Tibial artery (tissue), 4 donors: ENCODE measurements at regions not wholly inside any gene's neighbourhood (a gene's known extent, or its start where the extent isn't known, plus 50 kb on each side); places are given as distances from the start of the nearest gene placed in this dataset.

ENCODE experiments used
- DNase-seq, 2 donors: peaks; one replicate each; pipeline ENCODE4 v3.0.0-alpha.2; 2019
- H3K27ac ChIP-seq, 2 donors: fragments of 200-600 bp; sonication (generic) in 1 of 2; 1 replicate in 1 of 2; 2 replicates in 1 of 2; pipeline ENCODE4 v1.5.1; 2018 to 2019; ENCODE audit warnings: mild to moderate bottlenecking in 1 of 2
- H3K27me3 ChIP-seq, 2 donors: fragments of 200-600 bp; sonication (generic) in 1 of 2; one replicate each; pipeline versions ENCODE4 v1.5.1 to v1.6.0; 2016 to 2019
- H3K36me3 ChIP-seq, 3 donors: fragments of 200-600 bp; sonication (generic) in 2 of 3; one replicate each; pipeline ENCODE4 v1.5.1; 2016 to 2019; ENCODE audit warnings: mild to moderate bottlenecking in 2 of 3
- H3K4me1 ChIP-seq, 4 donors: fragments of 200-600 bp; sonication (generic) in 2 of 4; 1 replicate in 3 of 4; 2 replicates in 1 of 4; pipeline ENCODE4 v1.5.1; 2016 to 2019
- H3K4me3 ChIP-seq, 2 donors: fragments of 200-600 bp; sonication (generic) in 1 of 2; 1 replicate in 1 of 2; 2 replicates in 1 of 2; pipeline ENCODE4 v1.5.1; 2018 to 2019; ENCODE audit warnings: mild to moderate bottlenecking in 2 of 2
- H3K9me3 ChIP-seq, 3 donors: fragments of 200-600 bp; sonication (generic) in 1 of 3; one replicate each; pipeline ENCODE4 v1.5.1; 2016 to 2019
- intact Hi-C: fragments of 100-400 bp; cut with DNase I; formaldehyde crosslinking; loops from one replicate; pipeline ENCODE4 v1.15.0; 2023; ENCODE audit warnings: low total_unique reads
- TF ChIP-seq, protein P1 (sequence below), 2 experiments: fragments of 200-600 bp in 1 of 2; fragments of 450-650 bp in 1 of 2; IDR thresholded peaks; one replicate each; pipeline ENCODE4 v1.5.1; 2017 to 2019; ENCODE audit warnings: antibody characterized with exemption in 2 of 2, mild to moderate bottlenecking in 1 of 2, moderate library complexity in 1 of 2

- no peak overlapping the region for H3K27ac ChIP-seq
- TF ChIP-seq, protein P1, sequence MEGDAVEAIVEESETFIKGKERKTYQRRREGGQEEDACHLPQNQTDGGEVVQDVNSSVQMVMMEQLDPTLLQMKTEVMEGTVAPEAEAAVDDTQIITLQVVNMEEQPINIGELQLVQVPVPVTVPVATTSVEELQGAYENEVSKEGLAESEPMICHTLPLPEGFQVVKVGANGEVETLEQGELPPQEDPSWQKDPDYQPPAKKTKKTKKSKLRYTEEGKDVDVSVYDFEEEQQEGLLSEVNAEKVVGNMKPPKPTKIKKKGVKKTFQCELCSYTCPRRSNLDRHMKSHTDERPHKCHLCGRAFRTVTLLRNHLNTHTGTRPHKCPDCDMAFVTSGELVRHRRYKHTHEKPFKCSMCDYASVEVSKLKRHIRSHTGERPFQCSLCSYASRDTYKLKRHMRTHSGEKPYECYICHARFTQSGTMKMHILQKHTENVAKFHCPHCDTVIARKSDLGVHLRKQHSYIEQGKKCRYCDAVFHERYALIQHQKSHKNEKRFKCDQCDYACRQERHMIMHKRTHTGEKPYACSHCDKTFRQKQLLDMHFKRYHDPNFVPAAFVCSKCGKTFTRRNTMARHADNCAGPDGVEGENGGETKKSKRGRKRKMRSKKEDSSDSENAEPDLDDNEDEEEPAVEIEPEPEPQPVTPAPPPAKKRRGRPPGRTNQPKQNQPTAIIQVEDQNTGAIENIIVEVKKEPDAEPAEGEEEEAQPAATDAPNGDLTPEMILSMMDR (IDR thresholded peaks at IDR 0.05) = no peak
These were observed 499.3 kb downstream of the INHBA start for GRCh38 chr7:41203542-41203941.

GRCh38 chr7:41201021-41201420, 501.9 kb downstream of the INHBA start:
- Histone ChIP-seq H3K27me3 (no peaks in the 10 kb centered on the region), H3K4me3 (no peak overlapping the region), H3K4me1 (no peaks in the 10 kb centered on the region), H3K36me3 (no peaks in the 10 kb centered on the region), H3K9me3 (no peaks in the 10 kb centered on the region), H3K27ac (no peak overlapping the region)
- no peak for DNase-seq
- TF ChIP-seq, protein P1 (IDR thresholded peaks at IDR 0.05) = no peak
- intact Hi-C loops = no loop called here

More at GRCh38 chr7:41203542-41203941, 499.3 kb downstream of the INHBA start:
- intact Hi-C loops = no loop called here
- Histone ChIP-seq H3K36me3 (no peaks in the 10 kb centered on the region), H3K4me1 (no peaks in the 10 kb centered on the region), H3K27me3 (no peaks in the 10 kb centered on the region), H3K9me3 (no peaks in the 10 kb centered on the region), H3K4me3 (no peak overlapping the region)
- no peak for DNase-seq

GRCh38 chr7:41199136-41199535, 503.8 kb downstream of the INHBA start:
- no peak for DNase-seq
- intact Hi-C loops = no loop called here
- no peak overlapping the region for H3K27ac ChIP-seq

DNA sequence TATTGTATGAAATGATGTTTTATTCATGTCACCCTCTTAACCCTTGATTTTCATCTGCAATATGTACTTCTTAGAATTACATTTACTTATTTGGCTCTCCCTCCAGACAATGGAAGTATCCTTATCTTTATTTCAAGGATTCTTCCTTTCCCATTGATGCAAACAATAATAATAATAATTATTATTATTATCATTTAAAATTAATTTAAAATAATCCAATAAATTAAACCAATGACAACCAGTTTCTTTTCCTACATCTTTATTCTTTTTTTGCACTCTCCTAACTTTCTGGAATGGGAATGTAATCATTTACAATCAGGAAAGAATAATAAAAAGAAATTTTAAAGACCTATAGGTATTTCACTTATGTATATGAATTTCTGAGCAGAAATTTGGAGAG, 504.4 kb downstream of the INHBA start:
- Histone ChIP-seq H3K36me3 (no peaks in the 10 kb centered on the region), H3K4me1 (no peaks in the 10 kb centered on the region), H3K27me3 (no peaks in the 10 kb centered on the region), H3K27ac (no peak overlapping the region), H3K9me3 (no peaks in the 10 kb centered on the region), H3K4me3 (no peak overlapping the region)
- intact Hi-C loops = no loop called here
- no peak for DNase-seq
- TF ChIP-seq, protein P1 (IDR thresholded peaks at IDR 0.05) = no peak

More at GRCh38 chr7:41199136-41199535, 503.8 kb downstream of the INHBA start:
- Histone ChIP-seq H3K27me3 (no peaks in the 10 kb centered on the region), H3K4me1 (no peaks in the 10 kb centered on the region), H3K9me3 (no peaks in the 10 kb centered on the region), H3K4me3 (no peak overlapping the region), H3K36me3 (no peaks in the 10 kb centered on the region)
- TF ChIP-seq, protein P1 (IDR thresholded peaks at IDR 0.05) = no peak

- Histone ChIP-seq H3K36me3 (no peaks in the 10 kb centered on the region), H3K27me3 (no peaks in the 10 kb centered on the region), H3K27ac (no peak overlapping the region), H3K9me3 (no peaks in the 10 kb centered on the region), H3K4me1 (no peaks in the 10 kb centered on the region), H3K4me3 (no peak overlapping the region)
- intact Hi-C loops = no loop called here
- DNase-seq = no peak
- TF ChIP-seq, protein P1 (IDR thresholded peaks at IDR 0.05) = no peak
These were observed 505.1 kb downstream of the INHBA start for GRCh38 chr7:41197769-41198168.

- no peak overlapping the region for H3K27ac ChIP-seq
- H3K27me3 ChIP-seq = no peaks in the 10 kb centered on the region
- intact Hi-C loops = no loop called here
- no peaks in the 10 kb centered on the region for H3K9me3 ChIP-seq
- H3K4me3 ChIP-seq = no peak overlapping the region
- DNase-seq = no peak
- no peaks in the 10 kb centered on the region for H3K36me3 ChIP-seq
- TF ChIP-seq, protein P1 (IDR thresholded peaks at IDR 0.05) = no peak
- peaks cover 0 to 34% (median 3%) of the 10 kb centered on the region in 4 donors for H3K4me1 ChIP-seq
These were observed 509.1 kb downstream of the INHBA start for GRCh38 chr7:41193738-41194282.
